ENCODE measurements at regions not wholly inside any gene's neighbourhood (a gene's known extent, or its start where the extent isn't known, plus 50 kb on each side); places are given as distances from the start of the nearest gene placed in this dataset.

GRCh38 chr1:80021891-80022290 is 1015.4 kb upstream of the ADGRL4 start:
- Histone ChIP-seq H3K36me3 (ENCODE audit: low read length) (no peaks in the 10 kb centered on the region), H3K79me2 (ENCODE audit: insufficient read depth, low read length) (no peaks in the 10 kb centered on the region), H3K27me3 (ENCODE audit: low read length) (no peaks in the 10 kb centered on the region), H3K9me2 (replicated peaks; ENCODE audit: insufficient read depth, low read length) (no peaks in the 10 kb centered on the region), H3F3A (ENCODE audit: insufficient read depth) (no peaks in the 10 kb centered on the region), H2AFZ (ENCODE audit: low read depth, low read length, severe bottlenecking) (no peak overlapping the region), H3K27ac (ENCODE audit: low read depth, low read length) (no peak overlapping the region), H4K20me1 (ENCODE audit: low read depth, low read length) (no peaks in the 10 kb centered on the region), H3K9ac (ENCODE audit: low read length) (no peak overlapping the region), H3K4me3 (ENCODE audit: insufficient read depth, low read length, poor library complexity, severe bottlenecking) (no peak overlapping the region), H3K9me3 (ENCODE audit: insufficient read depth, low read length) (0 out of 2 replicates have a peak, but pooled peaks cover 4% of the 10 kb centered on the region), H3K4me2 (ENCODE audit: low read depth, low read length, poor library complexity, severe bottlenecking) (no peak overlapping the region)
- TF ChIP-seq, protein P1, sequence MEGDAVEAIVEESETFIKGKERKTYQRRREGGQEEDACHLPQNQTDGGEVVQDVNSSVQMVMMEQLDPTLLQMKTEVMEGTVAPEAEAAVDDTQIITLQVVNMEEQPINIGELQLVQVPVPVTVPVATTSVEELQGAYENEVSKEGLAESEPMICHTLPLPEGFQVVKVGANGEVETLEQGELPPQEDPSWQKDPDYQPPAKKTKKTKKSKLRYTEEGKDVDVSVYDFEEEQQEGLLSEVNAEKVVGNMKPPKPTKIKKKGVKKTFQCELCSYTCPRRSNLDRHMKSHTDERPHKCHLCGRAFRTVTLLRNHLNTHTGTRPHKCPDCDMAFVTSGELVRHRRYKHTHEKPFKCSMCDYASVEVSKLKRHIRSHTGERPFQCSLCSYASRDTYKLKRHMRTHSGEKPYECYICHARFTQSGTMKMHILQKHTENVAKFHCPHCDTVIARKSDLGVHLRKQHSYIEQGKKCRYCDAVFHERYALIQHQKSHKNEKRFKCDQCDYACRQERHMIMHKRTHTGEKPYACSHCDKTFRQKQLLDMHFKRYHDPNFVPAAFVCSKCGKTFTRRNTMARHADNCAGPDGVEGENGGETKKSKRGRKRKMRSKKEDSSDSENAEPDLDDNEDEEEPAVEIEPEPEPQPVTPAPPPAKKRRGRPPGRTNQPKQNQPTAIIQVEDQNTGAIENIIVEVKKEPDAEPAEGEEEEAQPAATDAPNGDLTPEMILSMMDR (IDR thresholded peaks at IDR 0.05; ENCODE audit: insufficient read depth, low read length, poor library complexity, severe bottlenecking) = no peak
- TF ChIP-seq EZH2phosphoT487 (conservative IDR thresholded peaks at IDR 0.05; ENCODE audit: low read length) = no peak

GRCh38 chr1:80018348-80018747 is 1011.8 kb upstream of the ADGRL4 start:
- Histone ChIP-seq H3K9ac (ENCODE audit: low read length) (no peak overlapping the region), H4K20me1 (ENCODE audit: low read depth, low read length) (no peaks in the 10 kb centered on the region), H3K79me2 (ENCODE audit: insufficient read depth, low read length) (no peaks in the 10 kb centered on the region), H3K4me2 (ENCODE audit: low read depth, low read length, poor library complexity, severe bottlenecking) (no peak overlapping the region), H3F3A (ENCODE audit: insufficient read depth) (no peaks in the 10 kb centered on the region), H3K9me3 (ENCODE audit: insufficient read depth, low read length) (0 out of 2 replicates have a peak, but pooled peaks cover 3% of the 10 kb centered on the region), H3K4me3 (ENCODE audit: insufficient read depth, low read length, poor library complexity, severe bottlenecking) (no peak overlapping the region), H3K9me2 (replicated peaks; ENCODE audit: insufficient read depth, low read length) (no peaks in the 10 kb centered on the region), H3K36me3 (ENCODE audit: low read length) (no peaks in the 10 kb centered on the region), H3K27me3 (ENCODE audit: low read length) (no peaks in the 10 kb centered on the region), H3K27ac (ENCODE audit: low read depth, low read length) (no peak overlapping the region), H2AFZ (ENCODE audit: low read depth, low read length, severe bottlenecking) (peak overlapping the region; percentile 56)
- no peak for TF ChIP-seq EZH2phosphoT487 (conservative IDR thresholded peaks at IDR 0.05; ENCODE audit: low read length)
- TF ChIP-seq, protein P1 (IDR thresholded peaks at IDR 0.05; ENCODE audit: insufficient read depth, low read length, poor library complexity, severe bottlenecking) = no peak

GRCh38 chr1:80008934-80009333 is 1002.4 kb upstream of the ADGRL4 start:
- no peaks in the 10 kb centered on the region for H3K9me3 ChIP-seq (ENCODE audit: insufficient read depth, low read length)
- H2AFZ ChIP-seq (ENCODE audit: low read depth, low read length, severe bottlenecking) = no peak overlapping the region

GRCh38 chr1:80003250-80003649 is 996.7 kb upstream of the ADGRL4 start:
- H2AFZ ChIP-seq (ENCODE audit: low read depth, low read length, severe bottlenecking) = no peak overlapping the region
- H3K27me3 ChIP-seq (ENCODE audit: low read length) = no peaks in the 10 kb centered on the region
- no peak for TF ChIP-seq EZH2phosphoT487 (conservative IDR thresholded peaks at IDR 0.05; ENCODE audit: low read length)
- TF ChIP-seq, protein P1 (IDR thresholded peaks at IDR 0.05; ENCODE audit: insufficient read depth, low read length, poor library complexity, severe bottlenecking) = no peak
- H3K9me2 ChIP-seq (replicated peaks; ENCODE audit: insufficient read depth, low read length) = no peaks in the 10 kb centered on the region
- H3K4me3 ChIP-seq (ENCODE audit: insufficient read depth, low read length, poor library complexity, severe bottlenecking) = no peak overlapping the region
- H3K9me3 ChIP-seq (ENCODE audit: insufficient read depth, low read length) = no peaks in the 10 kb centered on the region
- no peaks in the 10 kb centered on the region for H4K20me1 ChIP-seq (ENCODE audit: low read depth, low read length)
- H3K36me3 ChIP-seq (ENCODE audit: low read length) = no peaks in the 10 kb centered on the region
- H3F3A ChIP-seq (ENCODE audit: insufficient read depth) = no peaks in the 10 kb centered on the region
- no peak overlapping the region for H3K9ac ChIP-seq (ENCODE audit: low read length)
- no peak overlapping the region for H3K4me2 ChIP-seq (ENCODE audit: low read depth, low read length, poor library complexity, severe bottlenecking)
- H3K27ac ChIP-seq (ENCODE audit: low read depth, low read length) = no peak overlapping the region
- no peaks in the 10 kb centered on the region for H3K79me2 ChIP-seq (ENCODE audit: insufficient read depth, low read length)

More at GRCh38 chr1:80008934-80009333, 1002.4 kb upstream of the ADGRL4 start:
- H3F3A ChIP-seq (ENCODE audit: insufficient read depth) = no peaks in the 10 kb centered on the region
- no peak for TF ChIP-seq EZH2phosphoT487 (conservative IDR thresholded peaks at IDR 0.05; ENCODE audit: low read length)
- no peaks in the 10 kb centered on the region for H4K20me1 ChIP-seq (ENCODE audit: low read depth, low read length)
- no peak overlapping the region for H3K27ac ChIP-seq (ENCODE audit: low read depth, low read length)
- no peaks in the 10 kb centered on the region for H3K79me2 ChIP-seq (ENCODE audit: insufficient read depth, low read length)
- H3K9ac ChIP-seq (ENCODE audit: low read length) = no peak overlapping the region
- H3K36me3 ChIP-seq (ENCODE audit: low read length) = no peaks in the 10 kb centered on the region
- H3K4me2 ChIP-seq (ENCODE audit: low read depth, low read length, poor library complexity, severe bottlenecking) = no peak overlapping the region
- no peak overlapping the region for H3K4me3 ChIP-seq (ENCODE audit: insufficient read depth, low read length, poor library complexity, severe bottlenecking)
- no peaks in the 10 kb centered on the region for H3K9me2 ChIP-seq (replicated peaks; ENCODE audit: insufficient read depth, low read length)
- no peaks in the 10 kb centered on the region for H3K27me3 ChIP-seq (ENCODE audit: low read length)

Data from SU-DHL-6 (cell line).